GM21381 (cell line): ENCODE measurements at regions not wholly inside any gene's neighbourhood (a gene's known extent, or its start where the extent isn't known, plus 50 kb on each side); places are given as distances from the start of the nearest gene placed in this dataset.

Experiments
- ATAC-seq: cut with Tn5 transposase; IDR thresholded peaks from one replicate; pipeline ENCODE4 v1.9.1; 2021; ENCODE audit warnings: mild to moderate bottlenecking, moderate library complexity; ENCODE audit not compliant: unreplicated experiment

- no peak for ATAC-seq
These were observed 125.0 kb upstream of the LARGE1 start for GRCh38 chr22:34045311-34045710.

- no peak for ATAC-seq
These were observed 135.4 kb upstream of the LARGE1 start for GRCh38 chr22:34055525-34056200.

- no peak for ATAC-seq
These were observed 137.4 kb upstream of the LARGE1 start for GRCh38 chr22:34057726-34058125.

GRCh38 chr22:34064696-34065095, 144.4 kb upstream of the LARGE1 start:
- ATAC-seq, result no peak

- no peak for ATAC-seq
These were observed 146.8 kb upstream of the LARGE1 start for GRCh38 chr22:34067031-34067430.

- no peak for ATAC-seq
These were observed 147.7 kb upstream of the LARGE1 start for GRCh38 chr22:34068001-34068400.

GRCh38 chr22:34070051-34070450, 149.8 kb upstream of the LARGE1 start:
- no peak for ATAC-seq

GRCh38 chr22:34070531-34070930, 150.3 kb upstream of the LARGE1 start:
- no peak for ATAC-seq

GRCh38 chr22:34072585-34072984, 152.3 kb upstream of the LARGE1 start:
- no peak for ATAC-seq

- no peak for ATAC-seq
These were observed 160.2 kb upstream of the LARGE1 start for GRCh38 chr22:34080433-34080832.

GRCh38 chr22:34096770-34097169, 176.5 kb upstream of the LARGE1 start:
- ATAC-seq, result no peak

- ATAC-seq, result no peak
These were observed 179.0 kb upstream of the LARGE1 start for GRCh38 chr22:34099278-34099677.

- no peak for ATAC-seq
These were observed 182.4 kb upstream of the LARGE1 start for GRCh38 chr22:34102633-34103032.

GRCh38 chr22:34105461-34106062, 185.3 kb upstream of the LARGE1 start:
- no peak for ATAC-seq

GRCh38 chr22:34108168-34108567, 187.9 kb upstream of the LARGE1 start:
- ATAC-seq, result no peak

GRCh38 chr22:34111210-34111824, 191.0 kb upstream of the LARGE1 start:
- ATAC-seq, result no peak

GRCh38 chr22:34113381-34113780, 193.1 kb upstream of the LARGE1 start:
- ATAC-seq, result no peak

- no peak for ATAC-seq
These were observed 194.1 kb upstream of the LARGE1 start for GRCh38 chr22:34114406-34114805.

GRCh38 chr22:34115722-34116121, 195.4 kb upstream of the LARGE1 start:
- ATAC-seq, result no peak

- ATAC-seq, result no peak
These were observed 195.8 kb upstream of the LARGE1 start for GRCh38 chr22:34116126-34116525.

GRCh38 chr22:34122042-34122441, 201.8 kb upstream of the LARGE1 start:
- no peak for ATAC-seq

- no peak for ATAC-seq
These were observed 209.6 kb upstream of the LARGE1 start for GRCh38 chr22:34129691-34130486.
